Chondrocyte (in vitro differentiated cells): ENCODE measurements at regions not wholly inside any gene's neighbourhood (a gene's known extent, or its start where the extent isn't known, plus 50 kb on each side); places are given as distances from the start of the nearest gene placed in this dataset.

Experiments
- DNase-seq: peaks from one replicate; pipeline ENCODE4 v3.0.0; 2021; ENCODE audit warnings: mixed read lengths, low spot score
- H3K27ac Mint-ChIP-seq: one replicate; pipeline ENCODE4 v1.8.0; 2021; ENCODE audit warnings: mild to moderate bottlenecking, moderate library complexity, mixed read lengths; ENCODE audit not compliant: unreplicated experiment
- H3K27me3 Mint-ChIP-seq: 2 replicates; pipeline ENCODE4 v1.8.0; 2021; ENCODE audit warnings: low read depth, mixed read lengths
- H3K36me3 Mint-ChIP-seq: 2 replicates; pipeline ENCODE4 v1.8.0; 2021; ENCODE audit warnings: low read depth, mixed read lengths
- H3K4me1 Mint-ChIP-seq: 2 replicates; pipeline ENCODE4 v1.8.0; 2021; ENCODE audit warnings: low read depth, mild to moderate bottlenecking, mixed read lengths
- H3K4me3 Mint-ChIP-seq: one replicate; pipeline ENCODE4 v1.8.0; 2021; ENCODE audit warnings: mild to moderate bottlenecking, moderate library complexity, mixed read lengths; ENCODE audit not compliant: unreplicated experiment
- H3K9me3 Mint-ChIP-seq: 2 replicates; pipeline ENCODE4 v1.8.0; 2021; ENCODE audit warnings: low read depth, mixed read lengths
- TF ChIP-seq, protein P1 (sequence below): fragments of 200-600 bp; sonication (generic); IDR thresholded peaks from 2 replicates; pipeline ENCODE4 v1.5.0; 2021; ENCODE audit warnings: antibody characterized with exemption, mild to moderate bottlenecking, moderate library complexity

DNA sequence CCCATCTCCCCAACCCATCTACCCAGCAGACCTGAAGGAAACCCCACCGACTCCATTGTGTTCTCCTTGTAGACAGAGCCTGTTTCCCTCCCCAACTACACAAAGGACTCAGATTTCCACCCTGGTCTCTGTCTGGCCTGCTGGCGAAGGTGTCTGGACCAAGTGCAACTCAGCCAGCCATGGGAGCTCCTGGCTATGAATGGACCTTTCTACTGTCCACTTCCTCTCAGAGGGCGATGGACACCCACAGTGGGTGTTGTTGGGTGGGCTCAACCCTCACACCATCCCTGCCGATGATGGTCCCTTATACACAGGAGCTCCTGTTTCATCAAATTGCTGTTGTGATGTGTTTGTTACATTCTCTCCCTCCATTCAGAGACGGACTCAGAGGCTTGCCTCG lies 112.5 kb upstream of the PHACTR3 start:
- Mint-ChIP-seq H3K27ac (no peak overlapping the region), H3K27me3 (peaks cover 6% of the 10 kb centered on the region), H3K4me1 (no peaks in the 10 kb centered on the region), H3K4me3 (no peak overlapping the region), H3K9me3 (no peaks in the 10 kb centered on the region), H3K36me3 (no peaks in the 10 kb centered on the region)
- no peak for DNase-seq
- TF ChIP-seq, protein P1, sequence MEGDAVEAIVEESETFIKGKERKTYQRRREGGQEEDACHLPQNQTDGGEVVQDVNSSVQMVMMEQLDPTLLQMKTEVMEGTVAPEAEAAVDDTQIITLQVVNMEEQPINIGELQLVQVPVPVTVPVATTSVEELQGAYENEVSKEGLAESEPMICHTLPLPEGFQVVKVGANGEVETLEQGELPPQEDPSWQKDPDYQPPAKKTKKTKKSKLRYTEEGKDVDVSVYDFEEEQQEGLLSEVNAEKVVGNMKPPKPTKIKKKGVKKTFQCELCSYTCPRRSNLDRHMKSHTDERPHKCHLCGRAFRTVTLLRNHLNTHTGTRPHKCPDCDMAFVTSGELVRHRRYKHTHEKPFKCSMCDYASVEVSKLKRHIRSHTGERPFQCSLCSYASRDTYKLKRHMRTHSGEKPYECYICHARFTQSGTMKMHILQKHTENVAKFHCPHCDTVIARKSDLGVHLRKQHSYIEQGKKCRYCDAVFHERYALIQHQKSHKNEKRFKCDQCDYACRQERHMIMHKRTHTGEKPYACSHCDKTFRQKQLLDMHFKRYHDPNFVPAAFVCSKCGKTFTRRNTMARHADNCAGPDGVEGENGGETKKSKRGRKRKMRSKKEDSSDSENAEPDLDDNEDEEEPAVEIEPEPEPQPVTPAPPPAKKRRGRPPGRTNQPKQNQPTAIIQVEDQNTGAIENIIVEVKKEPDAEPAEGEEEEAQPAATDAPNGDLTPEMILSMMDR: no peak

GRCh38 chr20:59493926-59494325 lies 110.4 kb upstream of the PHACTR3 start:
- Mint-ChIP-seq H3K9me3 (peaks cover under 1% of the 10 kb centered on the region), H3K27ac (no peak overlapping the region), H3K36me3 (no peaks in the 10 kb centered on the region), H3K4me1 (no peaks in the 10 kb centered on the region), H3K27me3 (peaks cover 11% of the 10 kb centered on the region), H3K4me3 (no peak overlapping the region)
- no peak for DNase-seq
- TF ChIP-seq, protein P1: no peak

GRCh38 chr20:59495166-59495565 lies 109.2 kb upstream of the PHACTR3 start:
- peaks cover 8% of the 10 kb centered on the region for H3K36me3 Mint-ChIP-seq
- H3K4me3 Mint-ChIP-seq: no peak overlapping the region
- no peak for DNase-seq
- H3K27ac Mint-ChIP-seq: no peak overlapping the region
- H3K4me1 Mint-ChIP-seq: no peaks in the 10 kb centered on the region
- peaks cover 13% of the 10 kb centered on the region for H3K9me3 Mint-ChIP-seq
- peaks cover 20% of the 10 kb centered on the region for H3K27me3 Mint-ChIP-seq
- TF ChIP-seq, protein P1: no peak

DNA sequence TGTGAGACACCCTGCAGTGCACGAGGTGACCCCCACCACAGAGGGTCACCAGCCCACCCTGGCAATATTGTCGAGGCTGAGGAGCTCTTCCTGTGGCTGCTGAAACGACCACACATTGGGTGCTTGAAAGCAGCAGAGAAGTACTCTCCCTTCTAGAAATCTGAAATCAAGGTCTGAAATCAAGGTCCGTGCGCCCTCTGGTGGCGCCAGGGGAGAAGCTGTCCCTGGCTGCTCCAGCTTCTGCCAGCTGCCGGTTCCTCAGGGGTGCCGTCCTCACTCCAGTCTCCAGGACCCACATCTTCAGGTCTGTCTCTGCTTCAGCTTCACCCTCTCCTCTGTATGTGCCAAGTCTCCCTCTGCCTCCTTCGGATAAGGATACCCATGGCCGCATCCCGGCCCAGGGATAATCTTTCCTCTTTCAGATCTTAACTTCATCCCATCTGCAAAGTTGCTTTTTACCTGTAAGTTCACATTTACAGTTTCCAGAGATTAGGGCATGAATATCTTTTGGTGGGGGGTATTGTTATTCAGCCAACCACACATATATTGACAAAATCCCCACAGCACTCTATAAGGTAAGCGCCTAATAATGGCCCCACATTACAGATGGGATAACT lies 108.3 kb upstream of the PHACTR3 start:
- Mint-ChIP-seq H3K4me1 (no peaks in the 10 kb centered on the region), H3K27ac (no peak overlapping the region), H3K4me3 (no peak overlapping the region), H3K9me3 (peaks cover 19% of the 10 kb centered on the region), H3K36me3 (peaks cover 8% of the 10 kb centered on the region), H3K27me3 (peaks cover 24% of the 10 kb centered on the region)
- DNase-seq: no peak
- TF ChIP-seq, protein P1: peak; percentile 91

DNA sequence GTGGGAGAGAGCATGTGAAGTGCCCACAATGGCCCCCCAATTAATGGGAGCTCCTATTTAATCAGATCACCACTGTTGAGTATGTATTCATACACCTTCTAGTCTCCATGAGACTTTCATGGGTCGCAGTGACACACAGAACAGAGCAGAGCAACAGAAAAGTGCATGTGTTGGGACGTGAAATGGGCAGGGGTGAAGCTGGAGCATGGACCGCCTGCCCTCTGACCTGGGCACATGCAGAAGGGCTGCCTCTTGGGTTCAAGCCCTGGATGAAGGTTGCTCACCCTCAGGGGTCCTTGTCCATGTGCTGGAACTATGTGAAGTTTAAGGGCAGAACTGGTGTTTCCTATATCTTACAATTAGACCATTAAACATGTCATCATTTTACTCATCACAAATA lies 106.0 kb upstream of the PHACTR3 start:
- Mint-ChIP-seq H3K4me3 (no peak overlapping the region), H3K27ac (no peak overlapping the region), H3K9me3 (peaks cover 19% of the 10 kb centered on the region), H3K4me1 (no peaks in the 10 kb centered on the region), H3K27me3 (peaks cover 26% of the 10 kb centered on the region), H3K36me3 (peaks cover 10% of the 10 kb centered on the region)
- DNase-seq: no peak
- TF ChIP-seq, protein P1: no peak
